Hindlimb muscle (tissue), 1 donor: ENCODE measurements at regions not wholly inside any gene's neighbourhood (a gene's known extent, or its start where the extent isn't known, plus 50 kb on each side); places are given as distances from the start of the nearest gene placed in this dataset.
"Not testable (repeated sequence)": the region's sequence is repeated elsewhere in the genome, so short reads cannot be mapped to it uniquely, and the experiment has no call there.

Source experiments
- DNase-seq: peaks from one replicate; pipeline ENCODE4 v3.0.0-alpha.2; 2013

- no peak for DNase-seq
Observed at GRCh38 chr3:106359692-106360091, 490.9 kb upstream of the CBLB start.

DNA sequence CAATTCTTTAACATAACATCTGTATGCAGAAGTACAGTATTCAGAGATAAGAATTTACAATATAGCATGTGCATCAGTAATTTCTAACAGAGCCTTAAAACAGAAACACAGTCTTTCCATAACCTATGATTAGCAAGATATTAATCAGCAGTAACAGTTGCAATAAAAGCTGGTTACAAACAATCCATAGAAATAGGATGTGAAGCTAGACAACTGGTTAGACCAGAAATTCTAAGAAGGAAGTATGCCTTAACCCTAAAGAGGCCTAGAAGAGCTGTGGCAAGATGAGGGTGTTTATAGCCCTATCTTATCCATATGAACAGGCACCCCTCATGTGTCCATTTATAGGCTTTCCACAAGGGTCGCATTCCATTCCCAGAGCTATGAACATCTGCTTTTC lies 492.1 kb upstream of the CBLB start:
- DNase-seq, result not testable (repeated sequence)

- DNase-seq, result no peak
Observed at GRCh38 chr3:106364477-106364876, 495.7 kb upstream of the CBLB start.

- DNase-seq, result no peak
Observed at GRCh38 chr3:106365061-106365691, 496.4 kb upstream of the CBLB start.

- DNase-seq, result no peak
Observed at GRCh38 chr3:106366352-106366751, 497.5 kb upstream of the CBLB start.

GRCh38 chr3:106367496-106367895 lies 498.7 kb upstream of the CBLB start:
- DNase-seq, result no peak

GRCh38 chr3:106371221-106371970 lies 502.6 kb upstream of the CBLB start:
- DNase-seq, result no peak

DNA sequence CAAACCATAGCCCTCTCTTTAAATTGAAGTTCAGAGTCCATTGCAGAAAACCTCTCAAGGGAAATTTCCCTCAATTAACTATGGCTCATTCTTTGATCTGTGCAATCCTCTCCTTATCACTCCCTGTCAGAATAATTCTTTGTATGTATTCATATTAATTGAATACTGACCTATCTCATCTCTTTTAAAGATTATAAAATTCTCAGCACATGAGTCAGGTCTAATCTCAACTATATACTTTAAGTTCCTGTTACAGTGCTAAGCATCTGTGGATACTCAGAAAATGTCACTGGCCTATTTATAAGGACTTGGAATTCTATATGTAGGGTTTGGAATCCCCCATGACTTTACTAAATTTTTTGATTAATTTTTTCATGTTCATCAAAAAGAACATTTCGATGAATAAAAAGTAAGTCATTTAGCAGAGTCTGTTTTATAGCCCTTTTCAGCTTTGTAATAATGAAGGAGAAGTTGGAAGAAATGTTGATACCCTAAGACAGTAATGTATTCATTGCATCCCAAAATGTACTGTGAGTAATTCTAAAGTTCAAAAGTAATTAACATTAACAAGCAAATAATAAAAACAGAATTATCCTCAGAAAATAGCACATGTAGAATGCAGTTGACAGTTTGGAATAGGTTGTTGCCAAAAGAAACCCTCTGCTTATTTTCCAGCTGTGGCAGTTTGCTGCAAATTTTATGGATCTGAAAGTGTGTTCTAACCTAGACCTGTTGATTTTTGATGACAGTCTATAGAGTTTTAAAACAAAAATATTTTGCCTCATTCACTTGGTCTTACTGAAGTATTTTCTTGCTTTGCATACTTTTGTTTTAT lies 503.4 kb upstream of the CBLB start:
- no peak for DNase-seq

- no peak for DNase-seq
Observed at GRCh38 chr3:106372806-106373190, 504.0 kb upstream of the CBLB start.

DNA sequence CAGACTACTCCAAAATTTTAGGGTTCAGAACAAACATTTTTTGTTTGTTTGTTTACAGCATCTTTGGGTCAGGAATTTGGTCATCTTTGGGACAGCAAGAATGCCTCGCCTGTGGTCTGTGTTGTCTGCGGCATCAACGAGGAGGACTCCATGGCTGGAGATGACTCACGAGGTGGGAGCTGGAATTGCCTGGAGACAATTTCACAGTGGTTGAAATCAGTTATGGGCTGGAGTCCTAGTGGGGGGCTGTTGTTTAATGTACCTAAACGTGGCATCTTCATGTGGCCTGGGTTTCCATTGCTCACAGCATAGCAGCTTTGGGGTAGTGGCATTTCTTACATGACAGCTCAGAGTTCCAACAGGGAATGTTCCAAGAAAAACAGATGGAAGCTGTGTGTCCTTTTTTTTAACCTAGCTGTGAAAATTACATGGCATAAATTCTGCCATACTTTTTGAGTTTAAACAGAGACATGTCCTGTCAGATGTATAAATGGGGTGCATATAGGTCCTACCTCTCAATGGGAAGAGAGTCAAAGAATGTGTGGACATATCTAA lies 507.3 kb upstream of the CBLB start:
- no peak for DNase-seq

DNA sequence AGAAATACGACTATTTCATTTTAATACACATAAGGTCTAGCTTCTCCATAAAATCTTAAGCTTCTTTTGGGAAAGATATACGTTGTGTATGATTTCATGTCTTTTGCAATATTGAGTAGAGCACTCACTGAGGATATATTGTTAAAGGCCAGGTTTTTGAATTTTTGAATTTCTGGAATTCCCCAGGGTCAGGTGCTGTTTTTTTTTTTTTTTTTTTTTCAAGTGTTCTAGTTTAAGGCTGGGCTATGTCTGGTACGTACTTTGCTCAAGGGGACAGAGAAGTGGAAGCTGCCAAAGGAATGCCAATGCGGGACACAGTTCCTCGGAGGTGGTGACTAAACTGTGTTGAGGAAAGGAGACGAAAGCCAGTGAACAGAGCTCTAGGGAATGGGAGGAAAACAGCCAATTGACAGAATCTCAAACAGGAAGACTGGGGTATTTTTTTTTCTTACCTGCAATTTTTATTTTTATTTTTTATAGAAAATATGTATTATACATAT lies 510.5 kb upstream of the CBLB start:
- no peak for DNase-seq

DNA sequence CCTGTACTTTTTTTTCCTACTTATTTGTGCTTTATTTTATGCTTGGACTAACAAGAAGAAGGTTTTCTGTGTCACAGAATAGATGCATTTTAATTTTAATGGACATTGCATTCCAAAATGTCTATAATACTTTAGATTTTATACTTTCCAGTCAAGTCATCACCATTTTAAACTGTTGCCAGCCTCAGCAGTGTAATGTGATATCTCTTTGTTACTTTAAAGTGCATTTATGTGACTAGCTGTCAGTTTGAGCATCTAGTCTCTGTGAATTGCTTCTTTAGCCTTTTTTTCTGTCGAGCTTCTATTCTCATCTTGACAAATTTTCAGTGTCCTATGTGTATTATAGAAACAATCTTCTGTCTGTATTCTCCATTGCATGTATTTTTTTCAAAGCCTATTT lies 511.4 kb upstream of the CBLB start:
- no peak for DNase-seq

- no peak for DNase-seq
Observed at GRCh38 chr3:106381286-106381938, 512.6 kb upstream of the CBLB start.

DNA sequence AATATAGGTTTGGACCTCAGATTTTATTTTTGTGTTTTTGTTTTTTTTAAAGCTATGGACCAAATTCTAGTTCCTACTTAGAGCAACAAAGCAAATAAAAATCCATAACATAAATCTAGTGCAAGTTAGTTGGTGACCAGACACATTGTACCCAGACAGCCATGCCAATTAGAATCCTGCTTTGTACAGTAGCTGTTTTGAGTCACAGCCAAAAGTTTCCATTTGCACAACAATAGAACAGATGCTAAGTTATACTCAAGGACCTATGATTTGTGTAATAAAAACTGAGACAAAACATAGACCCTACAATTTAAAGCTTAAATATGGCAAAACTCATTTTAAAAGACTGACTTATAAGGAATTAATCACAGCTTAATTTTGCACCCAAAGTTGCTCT lies 513.1 kb upstream of the CBLB start:
- no peak for DNase-seq

- no peak for DNase-seq
Observed at GRCh38 chr3:106386050-106386449, 517.2 kb upstream of the CBLB start.

- no peak for DNase-seq
Observed at GRCh38 chr3:106392915-106393314, 524.1 kb upstream of the CBLB start.

DNA sequence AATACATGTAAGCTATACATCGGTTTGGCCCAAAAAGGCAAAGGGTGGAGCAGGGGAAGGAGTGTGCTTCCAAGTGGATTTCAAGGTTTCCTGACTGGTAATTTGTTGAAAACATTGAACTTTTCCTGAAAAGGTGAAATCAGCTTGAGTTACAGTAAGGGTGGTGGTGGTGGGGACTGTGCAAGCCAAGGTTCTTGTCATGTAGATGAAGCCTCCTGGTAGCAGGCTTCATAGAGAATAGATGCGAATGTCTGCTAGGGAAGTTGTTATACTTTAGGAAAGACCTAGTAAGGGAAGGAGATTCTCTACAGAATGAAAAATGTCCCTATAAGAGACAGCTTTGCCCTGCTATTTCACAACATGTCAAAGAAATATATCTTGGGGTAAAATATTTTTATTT lies 528.2 kb upstream of the CBLB start:
- DNase-seq, result no peak

DNA sequence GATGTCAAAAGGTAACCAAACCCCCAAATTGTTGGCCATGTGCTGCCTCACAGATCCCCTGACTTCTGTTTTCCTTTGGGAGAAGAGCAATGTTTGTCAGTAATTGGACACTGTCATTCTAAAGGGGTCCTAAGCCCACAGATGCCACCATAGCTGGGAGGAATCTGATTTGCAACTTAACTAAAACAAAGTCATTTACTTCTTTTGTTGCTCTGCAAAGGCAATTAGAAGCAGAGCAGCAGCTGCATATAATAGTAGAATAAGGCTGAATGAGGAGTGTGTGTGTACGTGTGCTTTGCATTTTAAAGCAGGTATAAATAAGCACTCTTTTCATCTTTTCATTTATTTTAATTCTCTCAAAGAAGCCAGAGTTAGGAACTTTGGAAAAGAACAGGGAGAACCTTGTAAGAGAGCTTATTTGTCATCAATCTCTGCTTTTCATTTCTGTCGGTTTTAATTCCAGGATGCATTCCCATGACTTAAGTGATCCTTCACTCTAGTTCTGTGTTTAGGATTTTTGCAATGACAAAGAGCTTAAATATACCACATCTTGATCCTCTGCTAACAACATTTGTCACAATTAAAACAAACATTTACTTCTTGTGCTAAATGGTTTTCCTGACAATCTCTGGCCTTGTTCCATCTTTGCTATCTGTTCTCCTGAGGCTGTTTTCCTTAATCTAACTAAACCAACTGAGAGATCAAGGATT lies 530.2 kb upstream of the CBLB start:
- no peak for DNase-seq

DNA sequence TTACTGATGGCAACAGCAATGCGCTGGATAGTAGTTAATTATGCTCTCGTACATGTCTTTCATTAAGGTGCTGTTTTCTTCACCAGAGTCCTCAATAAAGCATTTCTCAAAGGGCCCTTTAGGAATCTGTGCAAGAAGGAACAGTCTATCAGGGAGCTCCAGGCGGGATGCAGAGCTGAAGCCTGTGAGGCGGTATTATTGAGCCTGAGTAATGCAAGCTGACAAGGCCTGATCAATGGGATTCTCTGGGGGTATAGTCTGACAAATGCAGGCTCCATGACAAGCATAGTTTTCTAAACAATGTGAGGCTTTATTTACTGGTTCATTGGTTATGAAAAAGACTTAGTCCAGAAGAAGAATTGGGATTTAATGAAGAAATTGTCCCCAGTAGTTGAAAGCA lies 530.9 kb upstream of the CBLB start:
- no peak for DNase-seq

GRCh38 chr3:106401666-106402490 lies 533.1 kb upstream of the CBLB start:
- no peak for DNase-seq
